ENCODE measurements at regions not wholly inside any gene's neighbourhood (a gene's known extent, or its start where the extent isn't known, plus 50 kb on each side); places are given as distances from the start of the nearest gene placed in this dataset.
"Not testable (repeated sequence)": the region's sequence is repeated elsewhere in the genome, so short reads cannot be mapped to it uniquely, and the experiment has no call there.

DNA sequence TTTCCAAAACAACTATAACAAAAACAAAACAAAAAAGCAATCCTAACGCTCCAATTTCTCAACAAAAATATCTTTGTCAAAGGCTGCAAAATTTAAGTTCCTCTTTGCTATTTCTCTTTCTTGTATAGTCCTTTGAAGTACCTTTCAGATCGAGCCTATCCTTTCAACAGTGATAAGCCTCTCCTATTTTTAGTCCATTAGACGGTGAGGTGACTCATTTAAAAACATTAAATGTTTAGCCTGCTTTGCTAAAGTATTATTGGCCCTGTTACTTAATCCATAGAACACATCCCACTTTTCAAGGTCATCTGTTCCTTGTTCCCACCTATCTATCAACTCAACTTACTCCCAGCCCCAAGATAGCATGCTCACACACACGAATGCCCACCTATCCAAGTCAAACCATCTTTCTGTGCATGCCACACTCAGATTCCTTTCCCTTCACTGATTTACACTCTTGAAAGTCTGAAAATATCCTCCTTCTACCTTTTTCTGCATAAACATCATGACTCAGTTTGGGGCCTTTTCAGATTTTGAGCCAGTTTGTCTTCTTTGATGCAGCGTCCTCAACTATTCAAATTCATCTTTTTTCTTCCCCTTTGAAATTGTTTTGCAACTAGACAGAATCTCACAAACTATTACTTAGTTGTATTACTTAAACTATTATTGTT lies 224.9 kb upstream of the TMEM229A start:
- Histone ChIP-seq H3K36me3 (ENCODE audit: control insufficient read depth in 2 of 2, insufficient read depth in 2 of 2, low read length in 2 of 2) (no peaks in the 10 kb centered on the region), H3K27me3 (ENCODE audit: control insufficient read depth in 1 of 2, insufficient read depth in 2 of 2, low read length in 2 of 2) (no peaks in the 10 kb centered on the region), H3K9me3 (ENCODE audit: control insufficient read depth in 2 of 2, low read length in 2 of 2) (no peaks in the 10 kb centered on the region), H3K4me3 (ENCODE audit: low read length in 2 of 2) (no peak overlapping the region), H3K9ac (ENCODE audit: low read length in 2 of 2) (no peak overlapping the region), H3K27ac (ENCODE audit: low read length) (no peak overlapping the region), H3K4me1 (ENCODE audit: control insufficient read depth, insufficient read depth, low read length) (no peaks in the 10 kb centered on the region)

DNA sequence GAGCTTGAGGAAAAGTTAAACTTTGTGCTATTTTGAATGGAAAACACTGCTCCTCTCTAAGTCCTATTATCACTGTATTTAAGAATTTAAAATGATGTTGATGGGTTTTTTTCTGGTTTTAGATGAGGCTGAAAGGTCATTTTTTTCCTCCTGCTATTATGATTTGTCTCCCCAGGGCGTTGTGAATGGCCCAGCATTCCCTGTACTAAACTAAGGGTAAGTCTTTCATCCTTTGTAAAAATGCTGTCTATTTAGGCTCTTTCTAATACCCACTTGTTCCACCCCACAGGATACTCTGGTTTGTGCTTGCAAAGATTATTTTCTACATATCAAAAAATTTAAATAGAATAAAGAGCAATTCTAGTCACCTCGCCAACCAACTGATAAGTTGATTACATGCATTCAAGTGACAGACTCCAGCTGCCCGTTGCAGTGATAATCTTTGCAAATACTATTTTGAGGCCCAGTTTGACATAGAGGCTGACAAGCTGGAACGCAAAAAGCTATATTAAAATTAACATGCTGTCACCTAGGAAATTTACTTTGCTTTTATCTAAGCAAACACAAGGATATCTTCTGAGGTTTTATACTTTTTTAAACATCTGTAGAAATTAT lies 222.3 kb upstream of the TMEM229A start:
- no peaks in the 10 kb centered on the region for H3K36me3 ChIP-seq (ENCODE audit: control insufficient read depth in 2 of 2, insufficient read depth in 2 of 2, low read length in 2 of 2)
- H3K9ac ChIP-seq (ENCODE audit: low read length in 2 of 2): no peak overlapping the region
- no peak overlapping the region for H3K4me3 ChIP-seq (ENCODE audit: low read length in 2 of 2)
- H3K4me1 ChIP-seq (ENCODE audit: control insufficient read depth, insufficient read depth, low read length): no peaks in the 10 kb centered on the region
- no peaks in the 10 kb centered on the region for H3K27me3 ChIP-seq (ENCODE audit: control insufficient read depth in 1 of 2, insufficient read depth in 2 of 2, low read length in 2 of 2)
- H3K27ac ChIP-seq (ENCODE audit: low read length): no peak overlapping the region
- no peaks in the 10 kb centered on the region for H3K9me3 ChIP-seq (ENCODE audit: control insufficient read depth in 2 of 2, low read length in 2 of 2)

GRCh38 chr7:124254396-124254795 lies 221.5 kb upstream of the TMEM229A start:
- no peaks in the 10 kb centered on the region for H3K9me3 ChIP-seq (ENCODE audit: control insufficient read depth in 2 of 2, low read length in 2 of 2)
- H3K4me1 ChIP-seq (ENCODE audit: control insufficient read depth, insufficient read depth, low read length): no peaks in the 10 kb centered on the region
- H3K36me3 ChIP-seq (ENCODE audit: control insufficient read depth in 2 of 2, insufficient read depth in 2 of 2, low read length in 2 of 2): no peaks in the 10 kb centered on the region
- no peak overlapping the region for H3K27ac ChIP-seq (ENCODE audit: low read length)
- H3K4me3 ChIP-seq (ENCODE audit: low read length in 2 of 2): no peak overlapping the region
- H3K9ac ChIP-seq (ENCODE audit: low read length in 2 of 2): no peak overlapping the region
- H3K27me3 ChIP-seq (ENCODE audit: control insufficient read depth in 1 of 2, insufficient read depth in 2 of 2, low read length in 2 of 2): no peaks in the 10 kb centered on the region

- H3K27ac ChIP-seq (ENCODE audit: low read length): no peak overlapping the region
- H3K36me3 ChIP-seq (ENCODE audit: control insufficient read depth in 2 of 2, insufficient read depth in 2 of 2, low read length in 2 of 2): no peaks in the 10 kb centered on the region
- H3K4me1 ChIP-seq (ENCODE audit: control insufficient read depth, insufficient read depth, low read length): no peaks in the 10 kb centered on the region
- H3K27me3 ChIP-seq (ENCODE audit: control insufficient read depth in 1 of 2, insufficient read depth in 2 of 2, low read length in 2 of 2): no peaks in the 10 kb centered on the region
- no peaks in the 10 kb centered on the region for H3K9me3 ChIP-seq (ENCODE audit: control insufficient read depth in 2 of 2, low read length in 2 of 2)
- no peak overlapping the region for H3K4me3 ChIP-seq (ENCODE audit: low read length in 2 of 2)
- H3K9ac ChIP-seq (ENCODE audit: low read length in 2 of 2): no peak overlapping the region
Observed at GRCh38 chr7:124251636-124252035, 218.8 kb upstream of the TMEM229A start.

- Histone ChIP-seq H3K4me1 (ENCODE audit: control insufficient read depth, insufficient read depth, low read length) (no peaks in the 10 kb centered on the region), H3K27me3 (ENCODE audit: control insufficient read depth in 1 of 2, insufficient read depth in 2 of 2, low read length in 2 of 2) (no peaks in the 10 kb centered on the region), H3K9ac (ENCODE audit: low read length in 2 of 2) (no peak overlapping the region), H3K27ac (ENCODE audit: low read length) (no peak overlapping the region), H3K36me3 (ENCODE audit: control insufficient read depth in 2 of 2, insufficient read depth in 2 of 2, low read length in 2 of 2) (no peaks in the 10 kb centered on the region), H3K9me3 (ENCODE audit: control insufficient read depth in 2 of 2, low read length in 2 of 2) (no peaks in the 10 kb centered on the region), H3K4me3 (ENCODE audit: low read length in 2 of 2) (no peak overlapping the region)
Observed at GRCh38 chr7:124250297-124251034, 217.6 kb upstream of the TMEM229A start.

DNA sequence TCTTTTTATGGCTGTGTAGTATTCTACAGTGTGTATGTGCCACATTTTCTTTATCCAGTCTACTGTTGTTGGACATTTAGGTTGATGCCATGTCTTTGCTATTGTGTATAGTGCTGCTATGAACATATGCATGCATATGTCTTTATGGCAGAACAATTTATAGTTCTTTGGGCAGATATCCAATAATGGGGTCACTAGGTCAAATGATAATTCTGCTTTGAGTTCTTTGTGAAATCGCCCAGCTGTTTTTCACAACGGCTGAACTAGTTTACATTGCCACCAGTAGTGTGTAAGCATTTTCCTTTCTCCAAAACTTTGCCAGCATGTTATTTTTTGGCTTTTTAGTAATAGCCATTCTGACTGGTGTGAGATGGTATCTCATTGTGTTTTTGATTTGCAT lies 214.8 kb upstream of the TMEM229A start:
- Histone ChIP-seq H3K9ac (ENCODE audit: low read length in 2 of 2) (no peak overlapping the region), H3K27ac (ENCODE audit: low read length) (no peak overlapping the region), H3K4me3 (ENCODE audit: low read length in 2 of 2) (no peak overlapping the region), H3K9me3 (ENCODE audit: control insufficient read depth in 2 of 2, low read length in 2 of 2) (no peaks in the 10 kb centered on the region), H3K27me3 (ENCODE audit: control insufficient read depth in 1 of 2, insufficient read depth in 2 of 2, low read length in 2 of 2) (no peaks in the 10 kb centered on the region), H3K4me1 (ENCODE audit: control insufficient read depth, insufficient read depth, low read length) (no peaks in the 10 kb centered on the region), H3K36me3 (ENCODE audit: control insufficient read depth in 2 of 2, insufficient read depth in 2 of 2, low read length in 2 of 2) (no peaks in the 10 kb centered on the region)

DNA sequence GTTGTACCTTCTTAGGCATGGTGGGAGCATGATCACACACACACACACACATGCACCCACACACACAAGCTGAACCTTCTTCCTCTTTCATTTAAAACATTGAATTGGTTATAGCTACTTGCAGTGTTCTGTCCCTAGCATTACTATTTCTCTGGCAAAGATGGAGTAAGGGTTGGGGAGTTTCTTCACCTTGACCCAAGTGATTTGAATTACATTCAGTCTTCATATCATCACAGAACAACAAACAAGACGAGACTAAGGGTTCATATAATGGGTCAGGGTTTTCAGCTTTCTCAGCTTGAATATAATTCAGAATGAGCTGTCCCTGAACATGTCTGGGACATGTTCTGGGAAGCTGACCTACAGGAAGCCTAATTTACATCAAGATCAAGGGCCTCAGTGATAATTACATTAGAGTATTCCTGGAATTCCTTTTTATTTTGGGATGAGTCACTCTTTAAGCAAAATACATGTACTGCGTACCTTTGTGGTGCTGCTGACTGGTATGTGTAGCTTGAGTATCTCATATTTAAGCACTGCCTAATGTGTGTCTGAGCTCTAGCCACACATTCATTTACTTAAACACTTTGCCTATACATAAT lies 213.5 kb upstream of the TMEM229A start:
- H3K27ac ChIP-seq (ENCODE audit: low read length): no peak overlapping the region
- H3K9me3 ChIP-seq (ENCODE audit: control insufficient read depth in 2 of 2, low read length in 2 of 2): no peaks in the 10 kb centered on the region
- H3K4me3 ChIP-seq (ENCODE audit: low read length in 2 of 2): no peak overlapping the region
- H3K36me3 ChIP-seq (ENCODE audit: control insufficient read depth in 2 of 2, insufficient read depth in 2 of 2, low read length in 2 of 2): no peaks in the 10 kb centered on the region
- H3K4me1 ChIP-seq (ENCODE audit: control insufficient read depth, insufficient read depth, low read length): no peaks in the 10 kb centered on the region
- no peak overlapping the region for H3K9ac ChIP-seq (ENCODE audit: low read length in 2 of 2)
- H3K27me3 ChIP-seq (ENCODE audit: control insufficient read depth in 1 of 2, insufficient read depth in 2 of 2, low read length in 2 of 2): no peaks in the 10 kb centered on the region

DNA sequence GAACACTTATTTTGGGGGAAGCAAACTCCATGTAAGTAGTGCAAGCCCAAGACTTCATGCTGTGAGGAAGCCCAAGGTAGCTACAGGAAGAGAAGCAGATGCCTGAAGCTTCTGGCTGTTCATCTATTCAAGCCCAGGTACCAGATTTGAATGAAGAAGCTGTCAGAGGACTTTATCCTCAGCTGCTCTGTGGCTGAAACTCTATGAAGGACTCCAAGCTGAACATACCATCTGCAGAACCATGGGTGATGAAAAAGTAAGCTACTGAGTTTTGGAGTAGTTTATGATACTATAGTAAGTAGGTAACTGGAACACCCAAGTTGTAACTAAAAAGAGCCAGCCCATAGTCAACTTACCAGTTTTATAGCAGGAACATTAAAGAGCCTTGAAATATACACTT lies 211.6 kb upstream of the TMEM229A start:
- not testable (repeated sequence) for H3K27me3 ChIP-seq (ENCODE audit: control insufficient read depth in 1 of 2, insufficient read depth in 2 of 2, low read length in 2 of 2); H3K27ac ChIP-seq (ENCODE audit: low read length); H3K36me3 ChIP-seq (ENCODE audit: control insufficient read depth in 2 of 2, insufficient read depth in 2 of 2, low read length in 2 of 2); H3K4me1 ChIP-seq (ENCODE audit: control insufficient read depth, insufficient read depth, low read length); H3K9me3 ChIP-seq (ENCODE audit: control insufficient read depth in 2 of 2, low read length in 2 of 2); H3K4me3 ChIP-seq (ENCODE audit: low read length in 2 of 2); H3K9ac ChIP-seq (ENCODE audit: low read length in 2 of 2)

GRCh38 chr7:124219681-124220080 lies 186.8 kb upstream of the TMEM229A start:
- Histone ChIP-seq H3K36me3 (ENCODE audit: control insufficient read depth in 2 of 2, insufficient read depth in 2 of 2, low read length in 2 of 2) (no peaks in the 10 kb centered on the region), H3K9ac (ENCODE audit: low read length in 2 of 2) (no peak overlapping the region), H3K4me3 (ENCODE audit: low read length in 2 of 2) (no peak overlapping the region), H3K27me3 (ENCODE audit: control insufficient read depth in 1 of 2, insufficient read depth in 2 of 2, low read length in 2 of 2) (no peaks in the 10 kb centered on the region), H3K4me1 (ENCODE audit: control insufficient read depth, insufficient read depth, low read length) (no peaks in the 10 kb centered on the region), H3K27ac (ENCODE audit: low read length) (no peak overlapping the region), H3K9me3 (ENCODE audit: control insufficient read depth in 2 of 2, low read length in 2 of 2) (no peaks in the 10 kb centered on the region)

GRCh38 chr7:124208642-124209041 lies 175.8 kb upstream of the TMEM229A start:
- Histone ChIP-seq H3K4me1 (ENCODE audit: control insufficient read depth, insufficient read depth, low read length) (no peaks in the 10 kb centered on the region), H3K9me3 (ENCODE audit: control insufficient read depth in 2 of 2, low read length in 2 of 2) (no peaks in the 10 kb centered on the region), H3K4me3 (ENCODE audit: low read length in 2 of 2) (no peak overlapping the region), H3K36me3 (ENCODE audit: control insufficient read depth in 2 of 2, insufficient read depth in 2 of 2, low read length in 2 of 2) (no peaks in the 10 kb centered on the region), H3K9ac (ENCODE audit: low read length in 2 of 2) (no peak overlapping the region), H3K27me3 (ENCODE audit: control insufficient read depth in 1 of 2, insufficient read depth in 2 of 2, low read length in 2 of 2) (no peaks in the 10 kb centered on the region), H3K27ac (ENCODE audit: low read length) (no peak overlapping the region)

Measured in stomach smooth muscle (tissue), 2 donors.